HT1080 (cell line): ENCODE measurements at regions not wholly inside any gene's neighbourhood (a gene's known extent, or its start where the extent isn't known, plus 50 kb on each side); places are given as distances from the start of the nearest gene placed in this dataset.
A peak's percentile ranks its signal among the peaks of the same experiment; 100 is the strongest.

Experiments
- DNase-seq: peaks from one replicate; pipeline ENCODE4 v3.0.0-alpha.2; 2015; ENCODE audit warnings: low read depth

GRCh38 chr2:234643407-234643806 is 146.5 kb upstream of the ARL4C start:
- DNase-seq, result no peak

- no peak for DNase-seq
Measured at GRCh38 chr2:234641086-234641485, 144.2 kb upstream of the ARL4C start.

- no peak for DNase-seq
Measured at GRCh38 chr2:234640657-234641056, 143.8 kb upstream of the ARL4C start.

- no peak for DNase-seq
Measured at GRCh38 chr2:234638966-234639365, 142.1 kb upstream of the ARL4C start.

GRCh38 chr2:234635284-234635683 is 138.4 kb upstream of the ARL4C start:
- DNase-seq, result no peak

- DNase-seq, result no peak
Measured at GRCh38 chr2:234633581-234634230, 136.8 kb upstream of the ARL4C start.

GRCh38 chr2:234632527-234633391 is 135.9 kb upstream of the ARL4C start:
- DNase-seq, result no peak

- DNase-seq, result no peak
Measured at GRCh38 chr2:234631646-234632514, 135.0 kb upstream of the ARL4C start.

GRCh38 chr2:234630801-234631261 is 133.9 kb upstream of the ARL4C start:
- no peak for DNase-seq

- DNase-seq, result no peak
Measured at GRCh38 chr2:234629596-234629995, 132.7 kb upstream of the ARL4C start.

GRCh38 chr2:234628953-234629352 is 132.1 kb upstream of the ARL4C start:
- no peak for DNase-seq

GRCh38 chr2:234627308-234627707 is 130.4 kb upstream of the ARL4C start:
- DNase-seq, result no peak

GRCh38 chr2:234626566-234627130 is 129.8 kb upstream of the ARL4C start:
- no peak for DNase-seq

- no peak for DNase-seq
Measured at GRCh38 chr2:234625626-234626250, 128.9 kb upstream of the ARL4C start.

GRCh38 chr2:234623521-234623991 is 126.7 kb upstream of the ARL4C start:
- no peak for DNase-seq

GRCh38 chr2:234621120-234621519 is 124.2 kb upstream of the ARL4C start:
- no peak for DNase-seq

GRCh38 chr2:234620018-234620417 is 123.1 kb upstream of the ARL4C start:
- DNase-seq, result peak; percentile 9

- no peak for DNase-seq
Measured at GRCh38 chr2:234615643-234616356, 118.9 kb upstream of the ARL4C start.

- DNase-seq, result no peak
Measured at GRCh38 chr2:234611209-234611608, 114.3 kb upstream of the ARL4C start.

GRCh38 chr2:234608946-234609345 is 112.1 kb upstream of the ARL4C start:
- no peak for DNase-seq
